HEK293 (cell line): ENCODE measurements at regions not wholly inside any gene's neighbourhood (a gene's known extent, or its start where the extent isn't known, plus 50 kb on each side); places are given as distances from the start of the nearest gene placed in this dataset.

ENCODE experiments used
- CTCF ChIA-PET: fragments of 350-600 bp; formaldehyde crosslinking; extraction: SDS; loops from one replicate; lab custom pipeline; 2021; ENCODE audit warnings: antibody characterized with exemption; lab: Yijun Ruan, JAX
- POLR2A ChIA-PET: fragments of 300-600 bp; formaldehyde crosslinking; extraction: SDS; loops from one replicate; lab custom pipeline; 2020; ENCODE audit warnings: antibody characterized with exemption, inconsistent platforms; lab: Yijun Ruan, JAX
- H3K27ac ChIP-seq: fragments of 200-500 bp; sonication (Bioruptor generic); 2 replicates; pipeline ENCODE4 v1.5.1; 2014; ENCODE audit warnings: low read depth, low read length, control low read depth, inconsistent platforms; ENCODE audit errors: extremely low read depth
- H3K36me3 ChIP-seq, 2 experiments: fragments of 200-500 bp in 1 of 2; sonication (Bioruptor generic) in 1 of 2; 1 replicate in 1 of 2; 2 replicates in 1 of 2; pipeline ENCODE4 v1.5.1; 2014 to 2017; ENCODE audit warnings: inconsistent platforms in 2 of 2, low read length in 2 of 2; ENCODE audit not compliant: control insufficient read depth in 2 of 2, insufficient read depth in 1 of 2
- H3K4me1 ChIP-seq: fragments of 200-500 bp; sonication (Bioruptor generic); 2 replicates; pipeline ENCODE4 v1.5.1; 2014; ENCODE audit warnings: mild to moderate bottlenecking, low read length, inconsistent platforms; ENCODE audit not compliant: control insufficient read depth, insufficient read depth
- H3K4me3 ChIP-seq: 2 replicates; pipeline ENCODE4 v1.5.1; 2011; ENCODE audit warnings: low read depth, mild to moderate bottlenecking, control low read depth, low read length, moderate library complexity
- H3K9me3 ChIP-seq: fragments of 200-500 bp; sonication (Bioruptor generic); 2 replicates; pipeline ENCODE4 v1.5.1; 2014; ENCODE audit warnings: low read depth, low read length, inconsistent platforms; ENCODE audit not compliant: control insufficient read depth, insufficient read depth
- AEBP2 ChIP-seq: fragments of 450-650 bp; formaldehyde crosslinking; IDR thresholded peaks from 2 replicates; pipeline ENCODE4 v1.5.1; 2016; ENCODE audit warnings: missing biosample characterization, missing genetic modification characterization, borderline replicate concordance
- EGR2 ChIP-seq: fragments of 450-650 bp; formaldehyde crosslinking; IDR thresholded peaks from 2 replicates; pipeline ENCODE4 v1.5.1; 2016; ENCODE audit warnings: low read depth, missing biosample characterization, missing genetic modification characterization
- MEIS1 ChIP-seq: sonication (generic); formaldehyde crosslinking; IDR thresholded peaks from 2 replicates; pipeline ENCODE4 v1.8.1; 2022; ENCODE audit warnings: missing genetic modification reagents, mild to moderate bottlenecking, borderline replicate concordance
- PBX3 ChIP-seq: sonication (generic); formaldehyde crosslinking; IDR thresholded peaks from 2 replicates; pipeline ENCODE4 v1.8.1; 2022; ENCODE audit warnings: mild to moderate bottlenecking, moderate library complexity, missing genetic modification reagents
- ZFP37 ChIP-seq: fragments of 450-650 bp; formaldehyde crosslinking; IDR thresholded peaks from 2 replicates; pipeline ENCODE4 v1.5.1; 2016; ENCODE audit warnings: missing biosample characterization, missing genetic modification characterization
- ZNF132 ChIP-seq: fragments of 450-650 bp; formaldehyde crosslinking; IDR thresholded peaks from 2 replicates; pipeline ENCODE4 v1.5.1; 2017; ENCODE audit warnings: missing biosample characterization, missing genetic modification characterization, borderline replicate concordance
- ZNF138 ChIP-seq: fragments of 450-650 bp; formaldehyde crosslinking; IDR thresholded peaks from 2 replicates; pipeline ENCODE4 v1.5.1; 2016; ENCODE audit warnings: missing biosample characterization, missing genetic modification characterization, borderline replicate concordance
- ZNF184 ChIP-seq: fragments of 450-650 bp; IDR thresholded peaks from 2 replicates; pipeline ENCODE4 v1.5.1; 2018; ENCODE audit warnings: missing biosample characterization, mild to moderate bottlenecking, missing genetic modification characterization
- ZNF19 ChIP-seq: fragments of 450-650 bp; formaldehyde crosslinking; IDR thresholded peaks from 2 replicates; pipeline ENCODE4; 2016; ENCODE audit warnings: missing biosample characterization, missing genetic modification characterization, low read depth
- ZNF223 ChIP-seq: fragments of 450-650 bp; formaldehyde crosslinking; IDR thresholded peaks from 2 replicates; pipeline ENCODE4 v1.5.1; 2016; ENCODE audit warnings: missing biosample characterization, missing genetic modification characterization
- ZNF37A ChIP-seq: fragments of 450-650 bp; IDR thresholded peaks from 2 replicates; pipeline ENCODE4 v1.5.1; 2018; ENCODE audit warnings: missing biosample characterization, missing genetic modification characterization
- ZNF48 ChIP-seq: fragments of 450-650 bp; formaldehyde crosslinking; IDR thresholded peaks from 2 replicates; pipeline ENCODE4 v1.5.1; 2016; ENCODE audit warnings: missing biosample characterization, missing genetic modification characterization
- ZNF513 ChIP-seq: fragments of 450-650 bp; IDR thresholded peaks from 2 replicates; pipeline ENCODE4 v1.5.1; 2018; ENCODE audit warnings: missing biosample characterization, missing genetic modification characterization
- ZNF544 ChIP-seq: fragments of 450-650 bp; formaldehyde crosslinking; IDR thresholded peaks from 2 replicates; pipeline ENCODE4 v1.5.0; 2017; ENCODE audit warnings: missing biosample characterization, missing genetic modification characterization
- ZNF621 ChIP-seq: fragments of 450-650 bp; formaldehyde crosslinking; IDR thresholded peaks from 2 replicates; pipeline ENCODE4 v1.5.1; 2017; ENCODE audit warnings: missing biosample characterization, missing genetic modification characterization
- ZNF677 ChIP-seq: fragments of 450-650 bp; IDR thresholded peaks from 2 replicates; pipeline ENCODE4 v1.5.0; 2018; ENCODE audit warnings: missing biosample characterization, mild to moderate bottlenecking, missing genetic modification characterization, moderate library complexity
- ZSCAN16 ChIP-seq: fragments of 450-650 bp; formaldehyde crosslinking; IDR thresholded peaks from 2 replicates; pipeline ENCODE4 v1.5.1; 2016; ENCODE audit warnings: missing biosample characterization, missing genetic modification characterization
- TF ChIP-seq, protein P1 (sequence below): fragments of 450-650 bp; formaldehyde crosslinking; IDR thresholded peaks from 2 replicates; pipeline ENCODE4 v1.5.1; 2016; ENCODE audit warnings: missing biosample characterization, missing genetic modification characterization, low read depth
- TF ChIP-seq, protein P2 (sequence below): fragments of 450-650 bp; formaldehyde crosslinking; optimal IDR thresholded peaks from 2 replicates; pipeline ENCODE3; 2016; ENCODE audit warnings: missing biosample characterization, mild to moderate bottlenecking, missing genetic modification characterization
- TF ChIP-seq, protein P3 (sequence below): fragments of 450-650 bp; formaldehyde crosslinking; IDR thresholded peaks from 2 replicates; pipeline ENCODE4 v1.5.1; 2016; ENCODE audit warnings: missing biosample characterization, missing genetic modification characterization

GRCh38 chr2:6545336-6545735, 320.4 kb downstream of the CMPK2 start (continued):
- TF ChIP-seq ZNF513 (tag by site-specific recombination) (no peak), ZNF37A (tag by site-specific recombination) (no peak), AEBP2 (no peak), ZSCAN16 (no peak), ZNF138 (no peak)
- TF ChIP-seq, protein P1, sequence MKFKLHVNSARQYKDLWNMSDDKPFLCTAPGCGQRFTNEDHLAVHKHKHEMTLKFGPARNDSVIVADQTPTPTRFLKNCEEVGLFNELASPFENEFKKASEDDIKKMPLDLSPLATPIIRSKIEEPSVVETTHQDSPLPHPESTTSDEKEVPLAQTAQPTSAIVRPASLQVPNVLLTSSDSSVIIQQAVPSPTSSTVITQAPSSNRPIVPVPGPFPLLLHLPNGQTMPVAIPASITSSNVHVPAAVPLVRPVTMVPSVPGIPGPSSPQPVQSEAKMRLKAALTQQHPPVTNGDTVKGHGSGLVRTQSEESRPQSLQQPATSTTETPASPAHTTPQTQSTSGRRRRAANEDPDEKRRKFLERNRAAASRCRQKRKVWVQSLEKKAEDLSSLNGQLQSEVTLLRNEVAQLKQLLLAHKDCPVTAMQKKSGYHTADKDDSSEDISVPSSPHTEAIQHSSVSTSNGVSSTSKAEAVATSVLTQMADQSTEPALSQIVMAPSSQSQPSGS, result no peak

DNA sequence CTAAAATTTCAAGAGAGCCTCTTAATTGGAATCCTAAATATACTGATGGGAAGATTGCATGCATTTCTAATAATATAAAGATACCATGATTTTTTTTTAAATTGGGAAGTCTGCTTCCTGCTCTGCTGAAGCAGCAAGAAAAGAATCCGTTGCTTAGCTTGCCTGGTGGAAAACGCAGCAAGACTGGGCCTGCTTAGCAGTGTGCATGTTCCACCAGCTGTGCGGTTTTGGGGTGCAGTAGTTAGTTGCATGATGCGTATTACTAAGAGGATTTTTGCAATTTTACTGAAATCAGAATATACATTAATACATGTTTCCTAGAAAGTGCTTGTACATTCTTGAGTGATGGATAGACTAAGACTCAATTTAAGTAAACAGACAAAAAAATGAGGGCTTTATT, 319.9 kb downstream of the CMPK2 start:
- no peaks in the 10 kb centered on the region for H3K9me3 ChIP-seq
- H3K36me3 ChIP-seq, result no peaks in the 10 kb centered on the region
- H3K4me3 ChIP-seq, result no peak overlapping the region
- TF ChIP-seq, protein P2, sequence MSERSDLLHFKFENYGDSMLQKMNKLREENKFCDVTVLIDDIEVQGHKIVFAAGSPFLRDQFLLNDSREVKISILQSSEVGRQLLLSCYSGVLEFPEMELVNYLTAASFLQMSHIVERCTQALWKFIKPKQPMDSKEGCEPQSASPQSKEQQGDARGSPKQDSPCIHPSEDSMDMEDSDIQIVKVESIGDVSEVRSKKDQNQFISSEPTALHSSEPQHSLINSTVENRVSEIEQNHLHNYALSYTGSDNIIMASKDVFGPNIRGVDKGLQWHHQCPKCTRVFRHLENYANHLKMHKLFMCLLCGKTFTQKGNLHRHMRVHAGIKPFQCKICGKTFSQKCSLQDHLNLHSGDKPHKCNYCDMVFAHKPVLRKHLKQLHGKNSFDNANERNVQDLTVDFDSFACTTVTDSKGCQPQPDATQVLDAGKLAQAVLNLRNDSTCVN (tag by site-specific recombination), result no peak
- TF ChIP-seq, protein P3, sequence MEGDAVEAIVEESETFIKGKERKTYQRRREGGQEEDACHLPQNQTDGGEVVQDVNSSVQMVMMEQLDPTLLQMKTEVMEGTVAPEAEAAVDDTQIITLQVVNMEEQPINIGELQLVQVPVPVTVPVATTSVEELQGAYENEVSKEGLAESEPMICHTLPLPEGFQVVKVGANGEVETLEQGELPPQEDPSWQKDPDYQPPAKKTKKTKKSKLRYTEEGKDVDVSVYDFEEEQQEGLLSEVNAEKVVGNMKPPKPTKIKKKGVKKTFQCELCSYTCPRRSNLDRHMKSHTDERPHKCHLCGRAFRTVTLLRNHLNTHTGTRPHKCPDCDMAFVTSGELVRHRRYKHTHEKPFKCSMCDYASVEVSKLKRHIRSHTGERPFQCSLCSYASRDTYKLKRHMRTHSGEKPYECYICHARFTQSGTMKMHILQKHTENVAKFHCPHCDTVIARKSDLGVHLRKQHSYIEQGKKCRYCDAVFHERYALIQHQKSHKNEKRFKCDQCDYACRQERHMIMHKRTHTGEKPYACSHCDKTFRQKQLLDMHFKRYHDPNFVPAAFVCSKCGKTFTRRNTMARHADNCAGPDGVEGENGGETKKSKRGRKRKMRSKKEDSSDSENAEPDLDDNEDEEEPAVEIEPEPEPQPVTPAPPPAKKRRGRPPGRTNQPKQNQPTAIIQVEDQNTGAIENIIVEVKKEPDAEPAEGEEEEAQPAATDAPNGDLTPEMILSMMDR (tag by site-specific recombination), result no peak
- no peak for TF ChIP-seq ZNF223
- no peak for TF ChIP-seq PBX3 (CRISPR knock-in tag)
- TF ChIP-seq ZNF184 (tag by site-specific recombination), result no peak
- TF ChIP-seq ZNF19 (tag by site-specific recombination), result no peak
- no peak for TF ChIP-seq ZNF621 (tag by site-specific recombination)
- no peak for TF ChIP-seq EGR2
- no peak for TF ChIP-seq ZNF677 (tag by site-specific recombination)
- TF ChIP-seq ZFP37 (tag by site-specific recombination), result no peak
- no peak for TF ChIP-seq MEIS1 (CRISPR knock-in tag)
- TF ChIP-seq ZNF544, result no peak
- TF ChIP-seq ZNF48 (tag by site-specific recombination), result no peak
- TF ChIP-seq ZNF132 (tag by site-specific recombination), result no peak
- no peak overlapping the region for H3K27ac ChIP-seq
- ChIA-PET CTCF (no interaction called here), POLR2A (interaction anchor here (0.7 kb wide), 1 partner anchor 131 kb away, joined by 3 read pairs; no protein-coding TSS in a partner anchor)
- no peaks in the 10 kb centered on the region for H3K4me1 ChIP-seq
